HEK293 (cell line): ENCODE measurements at regions not wholly inside any gene's neighbourhood (a gene's known extent, or its start where the extent isn't known, plus 50 kb on each side); places are given as distances from the start of the nearest gene placed in this dataset.

Source experiments
- SALL2 ChIP-seq: fragments of 450-650 bp; formaldehyde crosslinking; IDR thresholded peaks from 2 replicates; pipeline ENCODE4 v1.5.0; 2017; ENCODE audit warnings: missing biosample characterization, mild to moderate bottlenecking, missing genetic modification characterization, borderline replicate concordance
- TCF7L2 ChIP-seq: IDR thresholded peaks from 2 replicates; pipeline ENCODE4 v1.6.1; 2011; ENCODE audit warnings: low read depth, mild to moderate bottlenecking, inconsistent platforms, low read length, moderate library complexity, borderline replicate concordance
- ZBTB44 ChIP-seq: fragments of 450-650 bp; IDR thresholded peaks from 2 replicates; pipeline ENCODE4 v1.5.1; 2018; ENCODE audit warnings: missing biosample characterization, mild to moderate bottlenecking, missing genetic modification characterization
- ZNF169 ChIP-seq: fragments of 450-650 bp; formaldehyde crosslinking; IDR thresholded peaks from 2 replicates; pipeline ENCODE4 v1.5.1; 2016; ENCODE audit warnings: missing biosample characterization, missing genetic modification characterization
- ZNF24 ChIP-seq: fragments of 450-650 bp; formaldehyde crosslinking; IDR thresholded peaks from 2 replicates; pipeline ENCODE4 v1.5.1; 2016; ENCODE audit warnings: missing biosample characterization, missing genetic modification characterization
- ZNF473 ChIP-seq: fragments of 450-650 bp; formaldehyde crosslinking; IDR thresholded peaks from 2 replicates; pipeline ENCODE4 v1.5.1; 2017; ENCODE audit warnings: missing biosample characterization, missing genetic modification characterization
- ZNF670 ChIP-seq: fragments of 450-650 bp; formaldehyde crosslinking; IDR thresholded peaks from 2 replicates; pipeline ENCODE4 v1.5.1; 2016; ENCODE audit warnings: missing biosample characterization, missing genetic modification characterization, low read depth
- ZNF777 ChIP-seq: fragments of 450-650 bp; formaldehyde crosslinking; IDR thresholded peaks from 2 replicates; pipeline ENCODE4 v1.5.1; 2017; ENCODE audit warnings: missing biosample characterization, missing genetic modification characterization, borderline replicate concordance
- TF ChIP-seq, protein P1 (sequence below): fragments of 450-650 bp; formaldehyde crosslinking; IDR thresholded peaks from 2 replicates; pipeline ENCODE4 v1.5.1; 2016; ENCODE audit warnings: missing biosample characterization, missing genetic modification characterization
- TF ChIP-seq, protein P2 (sequence below): fragments of 450-650 bp; formaldehyde crosslinking; IDR thresholded peaks from 2 replicates; pipeline ENCODE4 v1.5.1; 2016; ENCODE audit warnings: missing biosample characterization, missing genetic modification characterization

DNA sequence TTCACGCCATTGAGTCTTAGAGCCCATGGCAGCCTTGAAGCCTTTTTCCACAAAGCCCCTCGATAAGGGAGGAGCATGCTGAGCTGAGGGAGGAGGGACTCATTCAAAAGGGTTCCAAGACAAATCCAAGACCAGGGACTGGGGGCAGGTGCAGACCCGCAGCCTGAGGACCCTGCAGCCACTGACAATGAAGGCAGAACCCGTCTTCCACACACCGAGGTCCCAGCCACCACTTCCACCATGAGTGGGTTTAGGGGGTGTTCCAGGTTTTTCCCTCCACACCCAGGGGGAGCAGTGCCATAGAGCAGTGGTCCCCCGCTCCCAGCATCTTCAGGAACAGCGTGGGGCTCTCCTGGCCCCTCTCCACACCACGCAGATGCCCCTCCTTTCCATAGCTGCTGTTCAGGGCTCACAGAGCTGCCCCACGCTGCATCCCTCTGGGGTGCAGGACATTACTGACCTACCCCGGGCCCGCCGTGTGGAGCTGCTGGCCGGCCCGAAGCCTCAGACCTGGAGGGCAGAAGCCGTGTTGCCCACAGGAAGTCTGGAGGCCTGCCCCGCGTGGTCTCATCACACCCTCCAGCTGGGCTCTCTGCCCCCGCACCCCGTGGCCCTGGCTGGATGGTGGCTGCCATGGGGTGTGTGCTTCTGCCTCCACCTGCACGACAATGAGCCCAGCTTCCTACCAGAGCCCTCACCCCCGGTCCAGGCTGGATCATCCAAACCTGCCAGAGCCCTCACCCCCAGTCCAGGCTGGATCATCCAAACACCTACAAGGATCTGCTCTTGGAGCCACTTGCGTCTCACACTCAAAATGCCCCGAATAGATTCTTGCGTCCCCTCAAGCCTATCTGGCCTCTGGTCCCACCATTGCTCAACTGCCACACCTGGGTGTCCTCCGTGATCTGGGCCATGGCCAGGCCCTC is 220.0 kb upstream of the TCERG1L start:
- TF ChIP-seq, protein P1, sequence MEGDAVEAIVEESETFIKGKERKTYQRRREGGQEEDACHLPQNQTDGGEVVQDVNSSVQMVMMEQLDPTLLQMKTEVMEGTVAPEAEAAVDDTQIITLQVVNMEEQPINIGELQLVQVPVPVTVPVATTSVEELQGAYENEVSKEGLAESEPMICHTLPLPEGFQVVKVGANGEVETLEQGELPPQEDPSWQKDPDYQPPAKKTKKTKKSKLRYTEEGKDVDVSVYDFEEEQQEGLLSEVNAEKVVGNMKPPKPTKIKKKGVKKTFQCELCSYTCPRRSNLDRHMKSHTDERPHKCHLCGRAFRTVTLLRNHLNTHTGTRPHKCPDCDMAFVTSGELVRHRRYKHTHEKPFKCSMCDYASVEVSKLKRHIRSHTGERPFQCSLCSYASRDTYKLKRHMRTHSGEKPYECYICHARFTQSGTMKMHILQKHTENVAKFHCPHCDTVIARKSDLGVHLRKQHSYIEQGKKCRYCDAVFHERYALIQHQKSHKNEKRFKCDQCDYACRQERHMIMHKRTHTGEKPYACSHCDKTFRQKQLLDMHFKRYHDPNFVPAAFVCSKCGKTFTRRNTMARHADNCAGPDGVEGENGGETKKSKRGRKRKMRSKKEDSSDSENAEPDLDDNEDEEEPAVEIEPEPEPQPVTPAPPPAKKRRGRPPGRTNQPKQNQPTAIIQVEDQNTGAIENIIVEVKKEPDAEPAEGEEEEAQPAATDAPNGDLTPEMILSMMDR (tag by site-specific recombination): no peak
- TF ChIP-seq ZNF670 (tag by site-specific recombination): no peak
- TF ChIP-seq ZNF24 (tag by site-specific recombination): no peak
- no peak for TF ChIP-seq TCF7L2
- TF ChIP-seq, protein P2, sequence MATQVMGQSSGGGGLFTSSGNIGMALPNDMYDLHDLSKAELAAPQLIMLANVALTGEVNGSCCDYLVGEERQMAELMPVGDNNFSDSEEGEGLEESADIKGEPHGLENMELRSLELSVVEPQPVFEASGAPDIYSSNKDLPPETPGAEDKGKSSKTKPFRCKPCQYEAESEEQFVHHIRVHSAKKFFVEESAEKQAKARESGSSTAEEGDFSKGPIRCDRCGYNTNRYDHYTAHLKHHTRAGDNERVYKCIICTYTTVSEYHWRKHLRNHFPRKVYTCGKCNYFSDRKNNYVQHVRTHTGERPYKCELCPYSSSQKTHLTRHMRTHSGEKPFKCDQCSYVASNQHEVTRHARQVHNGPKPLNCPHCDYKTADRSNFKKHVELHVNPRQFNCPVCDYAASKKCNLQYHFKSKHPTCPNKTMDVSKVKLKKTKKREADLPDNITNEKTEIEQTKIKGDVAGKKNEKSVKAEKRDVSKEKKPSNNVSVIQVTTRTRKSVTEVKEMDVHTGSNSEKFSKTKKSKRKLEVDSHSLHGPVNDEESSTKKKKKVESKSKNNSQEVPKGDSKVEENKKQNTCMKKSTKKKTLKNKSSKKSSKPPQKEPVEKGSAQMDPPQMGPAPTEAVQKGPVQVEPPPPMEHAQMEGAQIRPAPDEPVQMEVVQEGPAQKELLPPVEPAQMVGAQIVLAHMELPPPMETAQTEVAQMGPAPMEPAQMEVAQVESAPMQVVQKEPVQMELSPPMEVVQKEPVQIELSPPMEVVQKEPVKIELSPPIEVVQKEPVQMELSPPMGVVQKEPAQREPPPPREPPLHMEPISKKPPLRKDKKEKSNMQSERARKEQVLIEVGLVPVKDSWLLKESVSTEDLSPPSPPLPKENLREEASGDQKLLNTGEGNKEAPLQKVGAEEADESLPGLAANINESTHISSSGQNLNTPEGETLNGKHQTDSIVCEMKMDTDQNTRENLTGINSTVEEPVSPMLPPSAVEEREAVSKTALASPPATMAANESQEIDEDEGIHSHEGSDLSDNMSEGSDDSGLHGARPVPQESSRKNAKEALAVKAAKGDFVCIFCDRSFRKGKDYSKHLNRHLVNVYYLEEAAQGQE (tag by site-specific recombination): no peak
- TF ChIP-seq ZNF777 (tag by site-specific recombination): no peak
- no peak for TF ChIP-seq SALL2 (tag by site-specific recombination)
- no peak for TF ChIP-seq ZNF473
- TF ChIP-seq ZBTB44: no peak
- TF ChIP-seq ZNF169 (tag by site-specific recombination): no peak
